ENCODE measurements at regions not wholly inside any gene's neighbourhood (a gene's known extent, or its start where the extent isn't known, plus 50 kb on each side); places are given as distances from the start of the nearest gene placed in this dataset.

DNA sequence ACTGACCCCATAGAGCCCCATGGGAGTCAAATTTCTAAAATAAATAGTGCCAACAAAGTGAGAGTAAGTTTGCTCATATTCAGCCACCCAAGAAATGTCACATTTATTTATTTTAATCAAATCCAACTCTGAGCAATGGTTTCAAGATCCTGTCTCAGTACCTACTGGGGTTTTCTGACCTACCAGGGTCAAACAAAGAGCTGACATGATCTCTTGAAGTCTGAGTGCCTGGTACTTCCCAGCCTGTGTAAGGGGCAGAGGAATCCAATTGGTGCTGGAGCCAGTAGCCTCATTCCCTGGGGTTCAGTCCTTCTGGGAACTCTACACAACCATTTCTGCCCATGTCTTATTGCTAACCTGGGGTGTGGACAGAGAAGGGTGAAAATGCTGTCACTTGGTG lies 104.6 kb upstream of the SERP2 start:
- TF ChIP-seq GATA2 (IDR thresholded peaks at IDR 0.05; ENCODE audit: low read depth, low read length) (no peak), GATA3 (IDR thresholded peaks at IDR 0.05; ENCODE audit: low read depth, low read length) (no peak)
